Effector memory CD4-positive, alpha-beta T cell (primary cell): ENCODE measurements at regions not wholly inside any gene's neighbourhood (a gene's known extent, or its start where the extent isn't known, plus 50 kb on each side); places are given as distances from the start of the nearest gene placed in this dataset.

Source experiments
- DNase-seq, 3 donors: peaks; one replicate each; pipeline ENCODE4 v3.0.0-alpha.2; 2020
- H3K27ac ChIP-seq: 2 replicates; pipeline ENCODE4 v1.7.0; 2013; ENCODE audit warnings: mild to moderate bottlenecking, low read length, moderate library complexity; ENCODE audit not compliant: insufficient read depth, poor library complexity, severe bottlenecking
- H3K27me3 ChIP-seq: replicated peaks from 2 replicates; pipeline ENCODE4 v1.7.0; 2013; ENCODE audit warnings: mild to moderate bottlenecking, low read length; ENCODE audit not compliant: insufficient read depth, control insufficient read depth, poor library complexity, severe bottlenecking
- H3K36me3 ChIP-seq: 2 replicates; pipeline ENCODE4 v1.7.0; 2013; ENCODE audit warnings: mild to moderate bottlenecking, low read length, moderate library complexity; ENCODE audit not compliant: control insufficient read depth, insufficient read depth
- H3K4me1 ChIP-seq: 2 replicates; pipeline ENCODE4 v1.7.0; 2013; ENCODE audit warnings: low read length, mild to moderate bottlenecking; ENCODE audit not compliant: control insufficient read depth, insufficient read depth, poor library complexity, severe bottlenecking
- H3K4me3 ChIP-seq: 2 replicates; pipeline ENCODE4 v1.7.0; 2013; ENCODE audit warnings: low read length, low read depth, mild to moderate bottlenecking; ENCODE audit not compliant: insufficient read depth, poor library complexity, severe bottlenecking
- H3K9me3 ChIP-seq: 2 replicates; pipeline ENCODE4 v1.7.0; 2013; ENCODE audit warnings: mild to moderate bottlenecking, low read length, moderate library complexity; ENCODE audit not compliant: control insufficient read depth

- no peak overlapping the region for H3K4me3 ChIP-seq
- peaks cover 15% of the 10 kb centered on the region for H3K4me1 ChIP-seq
- no peak overlapping the region for H3K27ac ChIP-seq
- H3K27me3 ChIP-seq: no peaks in the 10 kb centered on the region
- H3K9me3 ChIP-seq: no peaks in the 10 kb centered on the region
- H3K36me3 ChIP-seq: no peaks in the 10 kb centered on the region
- no peak for DNase-seq
Measured at GRCh38 chr3:187957165-187957581, 196.8 kb upstream of the LPP start.

DNA sequence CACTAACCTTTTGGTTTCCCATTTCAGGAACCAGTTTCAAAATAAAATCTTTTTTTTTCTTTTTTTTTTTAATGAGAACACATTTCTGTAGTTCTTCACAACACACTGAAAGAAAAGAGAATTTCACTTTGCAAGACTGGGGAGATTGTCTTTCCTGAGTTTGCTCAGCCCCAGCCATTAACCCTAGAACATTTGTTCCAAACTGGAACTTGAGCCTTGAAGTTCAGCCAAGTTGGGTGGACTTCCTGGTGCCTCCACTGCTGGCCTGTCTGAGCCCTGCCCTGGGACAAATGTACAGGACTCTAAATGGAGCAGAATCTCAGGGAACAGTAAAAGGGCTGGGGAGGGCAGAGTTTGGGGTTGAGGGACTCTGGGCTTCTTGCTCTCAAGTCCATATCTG lies 196.4 kb upstream of the LPP start:
- H3K27ac ChIP-seq: no peak overlapping the region
- H3K4me3 ChIP-seq: no peak overlapping the region
- no peaks in the 10 kb centered on the region for H3K27me3 ChIP-seq
- H3K36me3 ChIP-seq: no peaks in the 10 kb centered on the region
- no peak for DNase-seq
- peaks cover 15% of the 10 kb centered on the region for H3K4me1 ChIP-seq
- no peaks in the 10 kb centered on the region for H3K9me3 ChIP-seq

DNA sequence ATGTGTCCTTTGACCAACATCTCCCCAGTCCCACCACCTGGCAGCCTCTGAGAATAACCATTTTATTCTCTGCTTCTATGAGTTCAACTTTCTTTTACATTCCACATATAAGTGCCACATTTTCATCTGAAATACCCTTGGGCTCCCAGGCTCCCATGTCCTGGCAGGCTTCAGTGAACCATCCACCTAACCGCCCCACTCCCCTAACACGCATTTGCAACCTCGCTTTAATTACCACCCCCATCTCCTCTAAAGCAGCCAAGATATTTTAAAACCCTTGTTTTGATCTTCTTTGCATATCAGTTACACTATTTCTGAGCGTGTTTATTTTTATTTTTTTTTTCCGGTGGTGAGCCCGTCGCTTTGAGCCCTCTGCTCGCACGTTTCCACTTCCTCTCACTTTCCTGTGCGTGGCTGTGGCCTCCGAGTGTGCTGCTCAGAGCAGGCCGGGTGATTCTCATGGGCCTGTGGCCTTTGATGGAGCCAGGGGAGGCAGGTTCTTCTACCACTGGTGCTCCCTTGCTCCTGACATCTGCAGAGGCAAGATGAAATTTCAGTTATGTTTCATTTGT lies 195.4 kb upstream of the LPP start:
- no peaks in the 10 kb centered on the region for H3K36me3 ChIP-seq
- peak in 1 of 3 donors; percentile 18 for DNase-seq
- H3K9me3 ChIP-seq: no peaks in the 10 kb centered on the region
- H3K4me1 ChIP-seq: peaks cover 15% of the 10 kb centered on the region
- peak overlapping the region; percentile 17 for H3K4me3 ChIP-seq
- H3K27ac ChIP-seq: no peak overlapping the region
- no peaks in the 10 kb centered on the region for H3K27me3 ChIP-seq

- Histone ChIP-seq H3K4me1 (peaks cover 15% of the 10 kb centered on the region), H3K4me3 (no peak overlapping the region), H3K9me3 (no peaks in the 10 kb centered on the region), H3K27me3 (no peaks in the 10 kb centered on the region), H3K27ac (no peak overlapping the region), H3K36me3 (no peaks in the 10 kb centered on the region)
- no peak for DNase-seq
Measured at GRCh38 chr3:187960820-187961219, 193.1 kb upstream of the LPP start.

GRCh38 chr3:187961366-187961765 lies 192.6 kb upstream of the LPP start:
- no peaks in the 10 kb centered on the region for H3K36me3 ChIP-seq
- DNase-seq: no peak
- H3K27ac ChIP-seq: no peak overlapping the region
- H3K4me1 ChIP-seq: peaks cover 15% of the 10 kb centered on the region
- H3K9me3 ChIP-seq: no peaks in the 10 kb centered on the region
- no peaks in the 10 kb centered on the region for H3K27me3 ChIP-seq
- no peak overlapping the region for H3K4me3 ChIP-seq

DNA sequence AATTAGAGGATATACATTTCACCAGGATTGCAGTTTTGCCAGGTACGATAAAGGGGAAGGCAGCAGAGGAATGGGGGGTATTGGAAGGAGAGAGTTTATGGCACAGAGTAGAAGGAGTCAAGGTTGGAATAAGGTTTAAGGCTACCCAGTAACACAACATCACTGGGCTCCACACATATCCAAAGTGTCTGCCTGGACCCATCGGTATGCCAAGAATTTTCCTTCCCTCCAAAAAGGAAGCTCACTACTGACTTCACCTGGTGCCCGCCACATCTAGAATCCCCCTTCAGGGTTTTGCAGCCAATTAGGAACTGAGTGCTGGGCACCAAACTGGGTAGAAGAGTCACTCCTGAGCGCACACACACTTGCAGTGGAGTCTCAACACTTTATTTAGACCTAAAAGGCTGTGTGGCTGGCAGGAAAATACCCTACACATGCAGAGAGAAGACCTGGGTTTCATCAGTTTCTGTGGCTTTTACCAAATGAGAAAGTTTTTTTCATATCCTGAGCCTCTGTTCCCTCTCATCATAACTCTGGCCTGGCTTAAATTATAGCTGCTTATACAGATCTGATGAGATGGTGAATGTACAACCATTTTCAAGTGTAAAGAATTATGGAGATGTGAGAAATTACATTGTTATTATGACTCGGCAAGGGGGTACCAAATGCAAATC lies 190.8 kb upstream of the LPP start:
- Histone ChIP-seq H3K4me1 (peaks cover 11% of the 10 kb centered on the region), H3K36me3 (no peaks in the 10 kb centered on the region), H3K9me3 (no peaks in the 10 kb centered on the region), H3K27me3 (no peaks in the 10 kb centered on the region), H3K27ac (no peak overlapping the region), H3K4me3 (no peak overlapping the region)
- DNase-seq: no peak

- Histone ChIP-seq H3K27me3 (no peaks in the 10 kb centered on the region), H3K4me3 (no peak overlapping the region), H3K4me1 (peaks cover 5% of the 10 kb centered on the region), H3K27ac (no peak overlapping the region), H3K9me3 (no peaks in the 10 kb centered on the region), H3K36me3 (no peaks in the 10 kb centered on the region)
- DNase-seq: no peak
Measured at GRCh38 chr3:187963677-187964385, 190.1 kb upstream of the LPP start.

- Histone ChIP-seq H3K27me3 (no peaks in the 10 kb centered on the region), H3K9me3 (no peaks in the 10 kb centered on the region), H3K4me1 (no peaks in the 10 kb centered on the region), H3K27ac (no peak overlapping the region), H3K36me3 (no peaks in the 10 kb centered on the region), H3K4me3 (no peak overlapping the region)
- DNase-seq: no peak
Measured at GRCh38 chr3:187964760-187965159, 189.2 kb upstream of the LPP start.

- Histone ChIP-seq H3K27me3 (no peaks in the 10 kb centered on the region), H3K27ac (no peak overlapping the region), H3K4me3 (no peak overlapping the region), H3K4me1 (no peaks in the 10 kb centered on the region), H3K36me3 (no peaks in the 10 kb centered on the region), H3K9me3 (no peaks in the 10 kb centered on the region)
- DNase-seq: no peak
Measured at GRCh38 chr3:187966096-187966495, 187.9 kb upstream of the LPP start.
